ENCODE measurements at regions not wholly inside any gene's neighbourhood (a gene's known extent, or its start where the extent isn't known, plus 50 kb on each side); places are given as distances from the start of the nearest gene placed in this dataset.

- 30% methylated on average over 8 of the region's 9 CpGs for WGBS (ENCODE audit: missing lambda C conversion rate)
- no peaks in the 10 kb centered on the region for H3K9me3 ChIP-seq
- ChIA-PET POLR2A (no interaction called here), CTCF (interaction anchor here (0.6 kb wide), 1 partner anchor 61 kb away, joined by 4 read pairs; no protein-coding TSS in a partner anchor)
- DNase-seq (ENCODE audit: low read depth in 1 of 2, low spot score in 1 of 2) (no peak), FAIRE-seq (no peak), ATAC-seq (no peak)
- no peaks in the 10 kb centered on the region for H3K4me1 ChIP-seq
- TF ChIP-seq SREBF2 (IDR thresholded peaks at IDR 0.05) (no peak), PBX3 (IDR thresholded peaks at IDR 0.05) (no peak), E2F6 (IDR thresholded peaks at IDR 0.05; ENCODE audit: borderline replicate concordance, low read depth) (no peak), KDM1A (IDR thresholded peaks at IDR 0.05; ENCODE audit: low read depth) (no peak), RFX5 (IDR thresholded peaks at IDR 0.05) (no peak), MAX (IDR thresholded peaks at IDR 0.05) (no peak), MYC (IDR thresholded peaks at IDR 0.05; ENCODE audit: borderline replicate concordance, low read length) (no peak), FOSB (CRISPR knock-in tag; IDR thresholded peaks at IDR 0.05) (no peak), CEBPB (IDR thresholded peaks at IDR 0.05) (no peak), ATOH8 (CRISPR knock-in tag; IDR thresholded peaks at IDR 0.05; ENCODE audit: low read depth) (no peak), RARB (CRISPR knock-in tag; IDR thresholded peaks at IDR 0.05) (no peak), TFCP2L1 (CRISPR knock-in tag; IDR thresholded peaks at IDR 0.05) (no peak), FOSL2 (IDR thresholded peaks at IDR 0.05) (no peak), FOSL2 (CRISPR knock-in tag; IDR thresholded peaks at IDR 0.05) (no peak)
- no peak overlapping the region for H3K27ac ChIP-seq
- H3K4me3 ChIP-seq, result no peak overlapping the region
- H3K4me2 ChIP-seq, result no peak overlapping the region
Observed at GRCh38 chr13:111913761-111914140, 153.2 kb upstream of the SOX1 start.

- DNase-seq (ENCODE audit: low read depth in 1 of 2, low spot score in 1 of 2), result no peak
- Histone ChIP-seq H3K4me3 (no peak overlapping the region), H3K4me2 (no peak overlapping the region), H3K9me3 (no peaks in the 10 kb centered on the region), H3K4me1 (no peaks in the 10 kb centered on the region), H3K27ac (no peak overlapping the region)
- FAIRE-seq, result no peak
- CTCF ChIA-PET, result no interaction called here
- 36% methylated on average over 8 of the region's 13 CpGs for WGBS (ENCODE audit: missing lambda C conversion rate)
- POLR2A ChIA-PET, result no interaction called here
- TF ChIP-seq POLR2A (IDR thresholded peaks at IDR 0.05; ENCODE audit: low read length) (no peak), RAD21 (conservative IDR thresholded peaks at IDR 0.05 in 1 of 2, IDR thresholded peaks at IDR 0.05 in 1 of 2) (no peak), EHMT2 (IDR thresholded peaks at IDR 0.05; ENCODE audit: low read depth) (no peak), TFCP2L1 (CRISPR knock-in tag; IDR thresholded peaks at IDR 0.05) (no peak), HES2 (IDR thresholded peaks at IDR 0.05) (no peak), ELK1 (IDR thresholded peaks at IDR 0.05; ENCODE audit: low read depth, low read length) (no peak), CHD2 (IDR thresholded peaks at IDR 0.05; ENCODE audit: low read length, partially characterized antibody) (no peak), SREBF2 (IDR thresholded peaks at IDR 0.05) (no peak), KDM5A (IDR thresholded peaks at IDR 0.05) (no peak), ATOH8 (CRISPR knock-in tag; IDR thresholded peaks at IDR 0.05; ENCODE audit: low read depth) (no peak), RFX5 (IDR thresholded peaks at IDR 0.05) (no peak), CBX2 (IDR thresholded peaks at IDR 0.05; ENCODE audit: borderline replicate concordance, low read depth) (no peak), CHD4 (IDR thresholded peaks at IDR 0.05; ENCODE audit: borderline replicate concordance) (no peak), FOXS1 (CRISPR knock-in tag; IDR thresholded peaks at IDR 0.05) (no peak), SMC3 (IDR thresholded peaks at IDR 0.05) (no peak), REST (IDR thresholded peaks at IDR 0.05) (no peak), PHF8 (IDR thresholded peaks at IDR 0.05; ENCODE audit: borderline replicate concordance, low read depth) (no peak)
- no peak for ATAC-seq
Observed at GRCh38 chr13:111914241-111915103, 152.5 kb upstream of the SOX1 start.

Measured in A549 (cell line).